GM23338 (cell line): ENCODE measurements at regions not wholly inside any gene's neighbourhood (a gene's known extent, or its start where the extent isn't known, plus 50 kb on each side); places are given as distances from the start of the nearest gene placed in this dataset.

Experiments
- CREB1 ChIP-seq: fragments of 250-450 bp; sonication (Bioruptor Pico); IDR thresholded peaks from 2 replicates; pipeline ENCODE4 v1.5.0; 2020; ENCODE audit warnings: low read depth, mild to moderate bottlenecking, moderate library complexity
- EZH2 ChIP-seq: fragments of 200-600 bp; sonication (generic); IDR thresholded peaks from one replicate; pipeline ENCODE4 v1.8.0; 2017; ENCODE audit warnings: antibody characterized with exemption, mild to moderate bottlenecking, low read depth; ENCODE audit not compliant: unreplicated experiment
- POLR2AphosphoS5 ChIP-seq: IDR thresholded peaks from 2 replicates; pipeline ENCODE4 v1.6.1; 2016; ENCODE audit warnings: antibody characterized with exemption, low read depth
- TF ChIP-seq, protein P1 (sequence below), 2 experiments: fragments of 200-600 bp in 1 of 2; sonication (generic) in 1 of 2; conservative IDR thresholded peaks; 2 replicates each; pipeline versions ENCODE4 v1.5.1 to v1.6.1; 2016 to 2017; ENCODE audit warnings: antibody characterized with exemption in 2 of 2, low read depth in 2 of 2, mild to moderate bottlenecking in 2 of 2, moderate library complexity in 1 of 2

DNA sequence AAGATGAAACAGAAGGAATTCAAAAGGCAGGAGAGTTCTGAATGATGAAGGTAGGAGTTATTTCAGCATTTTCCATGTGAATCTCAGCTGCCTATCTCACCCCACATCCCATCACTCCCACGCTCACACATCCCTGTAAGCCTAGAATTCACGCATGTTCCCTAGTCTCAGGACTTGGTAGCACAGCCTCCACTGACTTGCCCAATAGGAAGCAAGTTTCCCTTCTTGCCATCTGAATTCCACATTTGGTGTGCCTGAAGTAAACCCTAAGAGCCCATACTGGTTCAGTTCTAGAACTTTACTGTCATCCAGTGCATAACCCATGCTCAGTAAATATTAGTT is 56.6 kb downstream of the STYXL2 start:
- no peak for TF ChIP-seq EZH2
- TF ChIP-seq, protein P1, sequence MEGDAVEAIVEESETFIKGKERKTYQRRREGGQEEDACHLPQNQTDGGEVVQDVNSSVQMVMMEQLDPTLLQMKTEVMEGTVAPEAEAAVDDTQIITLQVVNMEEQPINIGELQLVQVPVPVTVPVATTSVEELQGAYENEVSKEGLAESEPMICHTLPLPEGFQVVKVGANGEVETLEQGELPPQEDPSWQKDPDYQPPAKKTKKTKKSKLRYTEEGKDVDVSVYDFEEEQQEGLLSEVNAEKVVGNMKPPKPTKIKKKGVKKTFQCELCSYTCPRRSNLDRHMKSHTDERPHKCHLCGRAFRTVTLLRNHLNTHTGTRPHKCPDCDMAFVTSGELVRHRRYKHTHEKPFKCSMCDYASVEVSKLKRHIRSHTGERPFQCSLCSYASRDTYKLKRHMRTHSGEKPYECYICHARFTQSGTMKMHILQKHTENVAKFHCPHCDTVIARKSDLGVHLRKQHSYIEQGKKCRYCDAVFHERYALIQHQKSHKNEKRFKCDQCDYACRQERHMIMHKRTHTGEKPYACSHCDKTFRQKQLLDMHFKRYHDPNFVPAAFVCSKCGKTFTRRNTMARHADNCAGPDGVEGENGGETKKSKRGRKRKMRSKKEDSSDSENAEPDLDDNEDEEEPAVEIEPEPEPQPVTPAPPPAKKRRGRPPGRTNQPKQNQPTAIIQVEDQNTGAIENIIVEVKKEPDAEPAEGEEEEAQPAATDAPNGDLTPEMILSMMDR (conservative IDR thresholded peaks at IDR 0.05; ENCODE audit: low read depth in 2 of 2) = no peak
- TF ChIP-seq POLR2AphosphoS5 = no peak
- no peak for TF ChIP-seq CREB1 (CRISPR knock-in tag)
